ENCODE measurements at regions not wholly inside any gene's neighbourhood (a gene's known extent, or its start where the extent isn't known, plus 50 kb on each side); places are given as distances from the start of the nearest gene placed in this dataset.
"Not testable (repeated sequence)": the region's sequence is repeated elsewhere in the genome, so short reads cannot be mapped to it uniquely, and the experiment has no call there.

DNA sequence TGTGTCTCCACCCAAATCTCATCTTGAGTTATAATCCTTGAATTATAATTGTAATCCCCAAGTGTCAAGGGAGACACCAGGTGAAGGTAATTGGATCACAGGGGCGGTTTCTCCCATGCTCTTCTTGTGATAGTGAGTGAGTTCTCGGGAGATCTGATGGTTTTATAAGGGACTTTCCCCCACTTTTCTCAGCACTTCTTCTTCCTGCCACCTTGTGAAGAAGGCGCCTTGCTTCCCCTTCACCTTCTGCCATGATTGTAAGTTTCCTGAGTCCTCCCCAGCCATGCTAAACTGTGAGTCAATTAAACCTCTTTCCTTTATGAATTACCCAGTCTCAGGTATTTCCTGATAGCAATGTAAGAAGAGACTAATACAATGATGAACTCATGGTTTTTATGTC is 175.5 kb upstream of the SVIL start:
- intact Hi-C loops (cut with DNase I); DNase-seq (ENCODE audit: low spot score): not testable (repeated sequence)

- intact Hi-C loops (cut with DNase I) = no loop called here
- DNase-seq (ENCODE audit: low spot score) = no peak
Observed at GRCh38 chr10:29809383-29809782, 174.6 kb upstream of the SVIL start.

- no peak for DNase-seq (ENCODE audit: low spot score)
- intact Hi-C loops (cut with DNase I) = no loop called here
Observed at GRCh38 chr10:29807163-29807806, 172.5 kb upstream of the SVIL start.

- no peak for DNase-seq (ENCODE audit: low spot score)
- intact Hi-C loops (cut with DNase I) = no loop called here
Observed at GRCh38 chr10:29806350-29806788, 171.6 kb upstream of the SVIL start.

DNA sequence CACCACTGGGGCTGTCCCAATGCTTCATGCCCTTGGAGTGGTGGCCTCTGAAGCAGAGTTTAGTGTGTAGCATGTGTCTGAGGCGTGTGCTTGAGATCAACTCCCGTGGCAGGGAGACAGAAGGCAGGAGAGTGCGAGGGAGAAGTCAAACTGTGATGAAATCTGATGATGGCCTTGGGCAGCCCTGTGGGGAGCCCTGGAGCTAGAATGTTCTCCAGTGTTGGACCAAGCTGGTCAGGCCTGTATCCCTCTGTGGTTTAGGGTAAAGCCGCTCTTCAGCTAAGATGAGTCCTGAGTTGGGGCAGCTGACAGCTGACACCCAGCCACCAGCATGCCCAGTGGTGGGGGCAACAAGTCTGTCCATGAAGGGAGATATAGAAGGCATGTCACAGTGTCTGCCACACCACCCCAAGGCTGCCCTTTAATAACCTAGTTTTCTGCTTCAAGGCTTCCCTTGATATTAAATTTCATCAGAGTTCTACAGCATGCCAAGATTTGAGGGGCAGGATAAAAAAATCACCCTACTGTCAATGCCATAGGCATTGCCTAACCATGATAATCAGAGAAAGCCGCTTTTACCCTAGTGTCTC is 170.5 kb upstream of the SVIL start:
- no peak for DNase-seq (ENCODE audit: low spot score)
- intact Hi-C loops (cut with DNase I) = no loop called here

GRCh38 chr10:29804025-29804852 is 169.5 kb upstream of the SVIL start:
- intact Hi-C loops (cut with DNase I) = no loop called here
- DNase-seq (ENCODE audit: low spot score) = no peak

- intact Hi-C loops (cut with DNase I) = no loop called here
- DNase-seq (ENCODE audit: low spot score) = no peak
Observed at GRCh38 chr10:29802171-29802570, 167.4 kb upstream of the SVIL start.

DNA sequence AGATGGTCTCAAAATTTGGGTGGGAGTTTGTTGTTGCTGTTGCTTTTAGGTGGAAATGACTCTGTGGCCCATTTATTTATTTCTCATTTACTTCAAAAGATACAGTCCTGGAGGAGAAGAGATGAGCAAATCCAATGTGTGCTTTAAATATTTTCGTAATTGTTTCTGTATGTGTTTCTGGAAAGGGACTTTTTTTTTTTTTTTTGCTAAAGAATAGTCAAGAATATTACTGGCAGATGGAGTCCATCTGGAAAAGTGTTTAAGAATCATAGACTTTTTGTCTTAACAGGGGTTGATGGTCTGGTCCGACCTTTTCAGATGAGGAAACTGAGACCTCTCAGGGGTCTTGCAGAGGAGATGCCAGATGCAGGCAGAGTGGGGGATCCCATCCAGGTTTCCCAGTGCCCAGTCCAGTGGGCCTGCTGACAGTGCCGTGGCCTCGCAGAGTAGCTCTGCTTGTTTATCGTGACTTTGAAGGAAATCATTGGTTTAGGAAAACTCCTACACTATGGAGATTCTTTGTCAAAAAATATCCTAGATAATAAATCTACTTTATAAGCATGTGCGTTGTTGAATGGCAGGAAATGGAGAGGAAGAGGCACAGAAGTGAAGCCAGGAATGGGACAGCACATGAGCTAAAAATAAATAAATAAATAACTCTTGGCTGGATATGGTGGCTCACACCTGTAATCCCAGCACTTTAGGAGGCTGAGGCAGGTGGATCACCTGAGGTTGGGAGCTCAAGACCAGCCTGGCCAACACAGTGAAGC is 164.3 kb upstream of the SVIL start:
- intact Hi-C loops (cut with DNase I) = no loop called here

DNA sequence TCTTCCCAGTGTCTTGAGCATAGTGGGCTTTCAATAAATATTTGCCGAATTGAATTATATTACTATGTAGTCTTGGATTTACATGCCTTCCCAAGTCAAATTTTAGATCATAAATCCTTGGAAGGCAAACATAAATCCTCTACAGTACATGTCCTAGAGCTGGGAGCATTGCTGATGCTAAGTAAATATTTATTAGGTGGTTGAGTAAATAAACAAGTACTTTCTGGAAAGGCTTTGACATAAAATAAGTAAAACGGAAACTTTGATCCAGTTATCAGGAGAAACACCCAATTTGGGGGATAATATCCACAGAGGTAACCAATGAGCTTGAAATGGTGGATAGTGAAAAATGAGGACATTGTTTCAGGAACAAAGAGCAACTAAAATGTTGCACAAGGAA is 162.8 kb upstream of the SVIL start:
- DNase-seq (ENCODE audit: low spot score) = no peak
- intact Hi-C loops (cut with DNase I) = no loop called here

More for the DNA sequence above, 164.3 kb upstream of the SVIL start:
- no peak for DNase-seq (ENCODE audit: low spot score)

DNA sequence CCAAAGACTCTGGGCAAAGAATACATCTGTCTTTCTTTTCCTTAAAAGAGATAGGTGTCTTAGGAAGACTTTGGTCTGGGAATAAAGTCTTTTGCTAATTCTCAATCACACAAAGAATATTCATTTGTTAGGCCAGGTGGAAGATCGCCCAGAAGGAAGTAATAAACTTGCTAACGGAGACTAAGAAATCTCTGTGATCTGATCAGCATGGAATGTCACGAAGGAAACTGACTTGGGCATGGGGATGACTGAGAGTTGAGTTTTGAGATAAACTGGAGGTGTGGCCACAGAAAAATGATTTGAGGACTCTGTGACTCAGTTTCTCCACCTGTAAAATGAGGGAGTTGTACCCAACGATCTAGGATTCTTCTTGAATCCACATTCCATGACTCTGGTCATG is 161.1 kb upstream of the SVIL start:
- intact Hi-C loops (cut with DNase I) = no loop called here
- no peak for DNase-seq (ENCODE audit: low spot score)

DNA sequence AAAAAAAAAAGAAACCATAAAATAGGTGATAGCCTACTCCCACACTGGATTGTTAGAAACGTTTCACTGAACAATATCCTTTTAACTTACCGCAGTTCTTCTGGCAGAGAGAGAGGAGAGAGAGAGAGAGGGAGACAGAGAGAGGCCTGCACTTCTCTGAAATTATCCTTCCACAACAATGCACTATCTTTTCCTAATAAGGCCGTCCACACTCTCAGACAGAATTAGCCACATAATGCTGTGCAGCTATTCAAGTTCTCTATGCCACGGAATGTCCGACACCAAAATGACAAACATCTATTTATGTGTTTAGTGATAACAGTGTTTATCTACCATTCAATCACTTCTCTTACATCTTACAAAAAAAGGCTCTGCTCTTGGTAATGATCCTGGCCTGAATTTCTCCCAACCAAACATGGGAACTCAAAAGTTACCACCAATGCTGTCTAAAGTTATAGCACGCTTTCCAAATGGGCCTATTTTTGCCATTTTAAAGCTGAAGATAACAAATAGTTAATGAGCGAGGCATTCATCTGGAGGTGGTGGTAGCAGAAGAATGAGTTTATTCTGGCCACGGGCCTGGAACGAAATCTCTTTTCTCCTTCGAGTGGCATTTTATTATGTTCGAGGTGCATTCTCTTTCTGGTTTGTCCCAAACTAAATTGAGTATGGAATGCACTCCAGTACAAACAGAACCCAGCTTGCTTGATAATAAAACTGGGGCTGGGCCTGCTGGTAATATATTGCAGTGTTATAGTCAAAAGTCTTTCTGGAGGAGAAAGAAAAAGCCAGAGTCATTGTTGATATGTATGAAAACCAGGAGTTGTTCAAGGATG is 160.2 kb upstream of the SVIL start:
- intact Hi-C loops (cut with DNase I) = no loop called here
- no peak for DNase-seq (ENCODE audit: low spot score)

GRCh38 chr10:29791773-29792172 is 157.0 kb upstream of the SVIL start:
- intact Hi-C loops (cut with DNase I) = no loop called here
- no peak for DNase-seq (ENCODE audit: low spot score)

DNA sequence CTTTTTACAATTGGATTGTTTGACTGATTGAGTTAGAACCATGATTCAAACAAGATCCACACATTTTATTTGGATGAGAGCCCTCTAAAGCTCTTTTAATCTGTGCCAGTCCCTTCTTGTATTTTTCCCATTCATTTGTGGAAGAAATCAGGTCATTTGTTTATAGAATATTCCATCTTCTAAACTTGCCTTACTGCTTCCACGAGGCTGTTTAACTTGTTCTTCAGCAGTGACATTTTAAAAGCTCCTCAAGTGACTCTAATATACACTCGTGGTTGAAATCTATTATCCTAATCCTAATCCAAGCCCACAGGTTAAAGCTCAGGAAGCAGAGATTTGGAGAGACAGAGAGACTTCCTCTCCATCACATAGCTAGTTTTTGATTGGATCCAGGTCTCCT is 155.4 kb upstream of the SVIL start:
- intact Hi-C loops (cut with DNase I) = no loop called here
- DNase-seq (ENCODE audit: low spot score) = no peak

- DNase-seq (ENCODE audit: low spot score) = no peak
- intact Hi-C loops (cut with DNase I) = no loop called here
Observed at GRCh38 chr10:29788113-29788512, 153.3 kb upstream of the SVIL start.

- intact Hi-C loops (cut with DNase I) = no loop called here
- DNase-seq (ENCODE audit: low spot score) = no peak
Observed at GRCh38 chr10:29785701-29786100, 150.9 kb upstream of the SVIL start.

DNA sequence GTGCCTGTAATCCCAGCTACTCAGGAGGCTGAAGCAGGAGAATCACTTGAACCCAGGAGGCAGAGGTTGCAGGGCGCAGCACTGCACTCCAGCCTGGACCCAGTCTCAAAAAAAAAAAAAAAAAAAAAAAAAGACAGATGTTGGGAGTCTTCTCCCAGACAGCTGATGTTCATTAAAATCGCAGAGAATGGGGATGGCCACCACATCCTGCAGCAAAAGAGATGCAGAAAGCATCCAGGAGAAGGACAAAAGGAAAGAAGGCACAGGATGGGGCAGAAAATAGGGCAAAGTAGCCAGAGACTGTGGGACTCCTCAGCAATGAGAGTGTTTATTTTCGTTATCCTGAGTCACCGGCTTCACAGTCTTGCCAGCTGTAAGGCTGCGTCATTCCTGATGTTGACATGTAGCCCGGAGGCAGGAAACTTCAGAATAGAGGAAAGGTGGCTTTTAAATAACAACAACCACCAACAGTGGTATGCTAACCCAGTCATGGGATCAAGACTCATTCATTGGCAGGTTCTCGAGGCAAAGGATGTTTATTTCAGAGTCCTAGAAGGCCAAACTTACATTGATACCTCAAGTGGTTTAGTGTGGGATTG is 149.5 kb upstream of the SVIL start:
- DNase-seq (ENCODE audit: low spot score) = peak; percentile 82
- intact Hi-C loops (cut with DNase I) = loop anchor here in 1 of 2 donors (5.0 kb wide), 1 partner anchor 37 kb away; no protein-coding TSS in a partner anchor

DNA sequence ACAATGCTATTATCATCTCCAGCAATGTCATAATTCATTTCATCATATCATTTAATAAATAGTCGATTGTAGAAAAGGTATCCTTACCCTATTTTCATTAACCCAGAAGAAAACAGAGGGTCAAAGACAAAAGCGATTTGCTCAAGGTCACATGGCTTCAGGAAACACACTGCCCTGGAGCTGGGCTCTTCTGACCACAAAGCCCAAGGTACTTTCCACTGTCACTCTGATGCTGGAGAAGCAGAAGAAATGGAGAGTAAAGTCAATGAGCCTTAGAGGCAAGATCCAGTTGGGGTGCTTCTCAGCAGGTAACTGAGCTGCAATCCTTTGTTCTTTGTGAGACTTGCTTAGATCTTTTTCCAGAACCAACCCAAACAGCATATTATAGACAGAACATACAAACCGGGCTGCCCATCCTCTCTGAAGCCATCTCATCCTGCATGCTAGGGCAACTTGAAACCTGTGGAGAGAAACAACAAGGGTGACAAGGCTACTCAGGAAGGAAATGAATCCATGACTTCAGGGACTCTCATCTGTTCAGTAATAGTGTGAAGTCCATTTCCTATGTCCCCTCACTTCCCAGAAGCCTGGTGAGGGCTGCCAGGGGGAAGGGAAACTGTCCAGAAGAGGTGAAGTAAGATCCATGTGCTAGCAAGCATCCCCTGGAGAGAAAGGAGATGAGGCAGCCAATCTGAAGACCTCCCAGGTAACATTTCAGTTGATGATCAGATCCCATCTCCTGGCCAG is 148.6 kb upstream of the SVIL start:
- no peak for DNase-seq (ENCODE audit: low spot score)
- intact Hi-C loops (cut with DNase I) = loop anchor here in 1 of 2 donors (5.0 kb wide), 1 partner anchor 36 kb away; no protein-coding TSS in a partner anchor

GRCh38 chr10:29780639-29781038 is 145.9 kb upstream of the SVIL start:
- no peak for DNase-seq (ENCODE audit: low spot score)
- intact Hi-C loops (cut with DNase I) = loop anchor here in 1 of 2 donors (5.0 kb wide), 1 partner anchor 33 kb away; no protein-coding TSS in a partner anchor
